ENCODE measurements at regions not wholly inside any gene's neighbourhood (a gene's known extent, or its start where the extent isn't known, plus 50 kb on each side); places are given as distances from the start of the nearest gene placed in this dataset.

GRCh38 chr6:158900663-158901312, 81.6 kb upstream of the EZR start:
- ATAC-seq (ENCODE audit: insufficient read depth, low read depth) (no peak), DNase-seq (no peak)
- H3K79me2 ChIP-seq (ENCODE audit: insufficient read depth, low read length) = no peaks in the 10 kb centered on the region
- no peaks in the 10 kb centered on the region for H3K4me1 ChIP-seq (ENCODE audit: insufficient read depth, low read length)
- no peak overlapping the region for H3K27ac ChIP-seq (ENCODE audit: low read length)
- no peaks in the 10 kb centered on the region for H3K27me3 ChIP-seq (ENCODE audit: insufficient read depth, low read length, poor library complexity)
- no peaks in the 10 kb centered on the region for H4K20me1 ChIP-seq (ENCODE audit: insufficient read depth, low read length)
- no peak for TF ChIP-seq EZH2 (IDR thresholded peaks at IDR 0.05; ENCODE audit: borderline replicate concordance, low read depth, low read length, severe bottlenecking)
- TF ChIP-seq, protein P1, sequence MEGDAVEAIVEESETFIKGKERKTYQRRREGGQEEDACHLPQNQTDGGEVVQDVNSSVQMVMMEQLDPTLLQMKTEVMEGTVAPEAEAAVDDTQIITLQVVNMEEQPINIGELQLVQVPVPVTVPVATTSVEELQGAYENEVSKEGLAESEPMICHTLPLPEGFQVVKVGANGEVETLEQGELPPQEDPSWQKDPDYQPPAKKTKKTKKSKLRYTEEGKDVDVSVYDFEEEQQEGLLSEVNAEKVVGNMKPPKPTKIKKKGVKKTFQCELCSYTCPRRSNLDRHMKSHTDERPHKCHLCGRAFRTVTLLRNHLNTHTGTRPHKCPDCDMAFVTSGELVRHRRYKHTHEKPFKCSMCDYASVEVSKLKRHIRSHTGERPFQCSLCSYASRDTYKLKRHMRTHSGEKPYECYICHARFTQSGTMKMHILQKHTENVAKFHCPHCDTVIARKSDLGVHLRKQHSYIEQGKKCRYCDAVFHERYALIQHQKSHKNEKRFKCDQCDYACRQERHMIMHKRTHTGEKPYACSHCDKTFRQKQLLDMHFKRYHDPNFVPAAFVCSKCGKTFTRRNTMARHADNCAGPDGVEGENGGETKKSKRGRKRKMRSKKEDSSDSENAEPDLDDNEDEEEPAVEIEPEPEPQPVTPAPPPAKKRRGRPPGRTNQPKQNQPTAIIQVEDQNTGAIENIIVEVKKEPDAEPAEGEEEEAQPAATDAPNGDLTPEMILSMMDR (IDR thresholded peaks at IDR 0.05; ENCODE audit: borderline replicate concordance, extremely low read depth, low read length, poor library complexity, severe bottlenecking) = no peak
- H2AFZ ChIP-seq (ENCODE audit: low read depth, low read length) = no peak overlapping the region
- H3K4me2 ChIP-seq (ENCODE audit: insufficient read depth, low read length) = no peak overlapping the region
- H3K9me3 ChIP-seq (ENCODE audit: insufficient read depth, low read length, severe bottlenecking) = peaks cover 11% of the 10 kb centered on the region
- no peak overlapping the region for H3K9ac ChIP-seq (ENCODE audit: low read depth, low read length)
- no peak overlapping the region for H3K4me3 ChIP-seq (ENCODE audit: low read depth in 1 of 2, low read length in 2 of 2)
- H3K36me3 ChIP-seq (ENCODE audit: insufficient read depth, low read length) = no peaks in the 10 kb centered on the region

DNA sequence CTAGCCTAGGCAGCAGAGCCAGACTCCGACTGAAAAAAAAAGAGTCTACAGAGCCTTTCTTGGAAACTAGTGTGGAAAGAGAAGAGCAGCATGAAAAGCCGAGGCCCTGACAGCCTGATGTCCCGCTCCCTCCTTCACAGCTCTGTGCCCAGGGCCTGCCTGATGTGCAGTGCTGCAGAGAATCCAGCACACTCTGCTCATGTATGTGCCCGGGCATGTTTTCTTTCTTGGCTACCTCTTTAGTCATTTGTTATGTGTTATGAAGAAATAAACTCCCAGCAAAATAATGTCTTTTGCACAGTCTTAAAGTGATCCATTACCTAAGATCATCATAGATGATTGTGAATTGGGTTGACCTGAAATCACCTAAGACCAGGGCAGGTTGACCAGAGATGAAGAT, 78.1 kb upstream of the EZR start:
- TF ChIP-seq EZH2 (IDR thresholded peaks at IDR 0.05; ENCODE audit: borderline replicate concordance, low read depth, low read length, severe bottlenecking) = no peak
- TF ChIP-seq, protein P1 (IDR thresholded peaks at IDR 0.05; ENCODE audit: borderline replicate concordance, extremely low read depth, low read length, poor library complexity, severe bottlenecking) = no peak
- Histone ChIP-seq H2AFZ (ENCODE audit: low read depth, low read length) (no peak overlapping the region), H3K36me3 (ENCODE audit: insufficient read depth, low read length) (no peaks in the 10 kb centered on the region), H4K20me1 (ENCODE audit: insufficient read depth, low read length) (no peaks in the 10 kb centered on the region), H3K4me2 (ENCODE audit: insufficient read depth, low read length) (no peak overlapping the region), H3K4me1 (ENCODE audit: insufficient read depth, low read length) (no peaks in the 10 kb centered on the region), H3K27me3 (ENCODE audit: insufficient read depth, low read length, poor library complexity) (no peaks in the 10 kb centered on the region), H3K79me2 (ENCODE audit: insufficient read depth, low read length) (no peaks in the 10 kb centered on the region), H3K4me3 (ENCODE audit: low read depth in 1 of 2, low read length in 2 of 2) (no peak overlapping the region), H3K9ac (ENCODE audit: low read depth, low read length) (no peak overlapping the region), H3K27ac (ENCODE audit: low read length) (no peak overlapping the region), H3K9me3 (ENCODE audit: insufficient read depth, low read length, severe bottlenecking) (no peaks in the 10 kb centered on the region)
- ATAC-seq (ENCODE audit: insufficient read depth, low read depth) (no peak), DNase-seq (no peak)

- Histone ChIP-seq H3K9ac (ENCODE audit: low read depth, low read length) (no peak overlapping the region), H3K9me3 (ENCODE audit: insufficient read depth, low read length, severe bottlenecking) (no peaks in the 10 kb centered on the region), H3K36me3 (ENCODE audit: insufficient read depth, low read length) (no peaks in the 10 kb centered on the region), H3K4me3 (ENCODE audit: low read depth in 1 of 2, low read length in 2 of 2) (no peak overlapping the region), H3K79me2 (ENCODE audit: insufficient read depth, low read length) (no peaks in the 10 kb centered on the region), H3K27me3 (ENCODE audit: insufficient read depth, low read length, poor library complexity) (no peaks in the 10 kb centered on the region), H3K27ac (ENCODE audit: low read length) (no peak overlapping the region), H2AFZ (ENCODE audit: low read depth, low read length) (no peak overlapping the region), H4K20me1 (ENCODE audit: insufficient read depth, low read length) (no peaks in the 10 kb centered on the region), H3K4me1 (ENCODE audit: insufficient read depth, low read length) (no peaks in the 10 kb centered on the region), H3K4me2 (ENCODE audit: insufficient read depth, low read length) (no peak overlapping the region)
- ATAC-seq (ENCODE audit: insufficient read depth, low read depth) (no peak), DNase-seq (no peak)
- TF ChIP-seq EZH2 (IDR thresholded peaks at IDR 0.05; ENCODE audit: borderline replicate concordance, low read depth, low read length, severe bottlenecking) = no peak
These were observed 76.5 kb upstream of the EZR start for GRCh38 chr6:158895661-158896060.

- no peak overlapping the region for H3K4me3 ChIP-seq (ENCODE audit: low read depth in 1 of 2, low read length in 2 of 2)
- H3K9ac ChIP-seq (ENCODE audit: low read depth, low read length) = no peak overlapping the region
- ATAC-seq (ENCODE audit: insufficient read depth, low read depth) (no peak), DNase-seq (no peak)
- H2AFZ ChIP-seq (ENCODE audit: low read depth, low read length) = no peak overlapping the region
- H3K4me1 ChIP-seq (ENCODE audit: insufficient read depth, low read length) = no peaks in the 10 kb centered on the region
- no peaks in the 10 kb centered on the region for H3K79me2 ChIP-seq (ENCODE audit: insufficient read depth, low read length)
- H3K36me3 ChIP-seq (ENCODE audit: insufficient read depth, low read length) = no peaks in the 10 kb centered on the region
- no peaks in the 10 kb centered on the region for H3K9me3 ChIP-seq (ENCODE audit: insufficient read depth, low read length, severe bottlenecking)
- H3K27ac ChIP-seq (ENCODE audit: low read length) = no peak overlapping the region
- H3K4me2 ChIP-seq (ENCODE audit: insufficient read depth, low read length) = no peak overlapping the region
- TF ChIP-seq EZH2 (IDR thresholded peaks at IDR 0.05; ENCODE audit: borderline replicate concordance, low read depth, low read length, severe bottlenecking) = no peak
- TF ChIP-seq, protein P1 (IDR thresholded peaks at IDR 0.05; ENCODE audit: borderline replicate concordance, extremely low read depth, low read length, poor library complexity, severe bottlenecking) = no peak
- no peaks in the 10 kb centered on the region for H4K20me1 ChIP-seq (ENCODE audit: insufficient read depth, low read length)
- H3K27me3 ChIP-seq (ENCODE audit: insufficient read depth, low read length, poor library complexity) = no peaks in the 10 kb centered on the region
These were observed 75.0 kb upstream of the EZR start for GRCh38 chr6:158894193-158894592.

All from DND-41 (cell line).